ENCODE measurements at regions not wholly inside any gene's neighbourhood (a gene's known extent, or its start where the extent isn't known, plus 50 kb on each side); places are given as distances from the start of the nearest gene placed in this dataset.

GRCh38 chr10:10777279-10777678, 240.4 kb upstream of the CELF2 start:
- H3K9me3 ChIP-seq (replicated peaks in 1 of 2; ENCODE audit: control insufficient read depth in 2 of 2, insufficient read depth in 1 of 2, low read depth in 1 of 2, low read length in 2 of 2), result no peaks in the 10 kb centered on the region
- no peak overlapping the region for H4K8ac ChIP-seq (ENCODE audit: low read depth, low read length)
- no peak overlapping the region for H3K23ac ChIP-seq (ENCODE audit: low read depth, low read length, poor library complexity)
- no peaks in the 10 kb centered on the region for H3K36me3 ChIP-seq (replicated peaks in 1 of 2; ENCODE audit: control insufficient read depth in 2 of 2, insufficient read depth in 2 of 2, low read length in 2 of 2)
- no peak overlapping the region for H2AFZ ChIP-seq (ENCODE audit: low read length)
- no peak overlapping the region for H3K4ac ChIP-seq (ENCODE audit: low read length)
- no peak overlapping the region for H2BK15ac ChIP-seq (ENCODE audit: low read length)
- no peaks in the 10 kb centered on the region for H3K4me1 ChIP-seq (ENCODE audit: control insufficient read depth in 2 of 2, insufficient read depth in 1 of 2, low read depth in 1 of 2, low read length in 2 of 2)
- no peak overlapping the region for H3K4me3 ChIP-seq (ENCODE audit: low read length in 2 of 2)
- no peak overlapping the region for H2BK12ac ChIP-seq (ENCODE audit: low read length)
- no peak overlapping the region for H3K27ac ChIP-seq (replicated peaks; ENCODE audit: low read length)
- H3K27me3 ChIP-seq (ENCODE audit: control insufficient read depth in 3 of 3, insufficient read depth in 3 of 3, low read depth in 1 of 3, low read length in 3 of 3), result no peaks in the 10 kb centered on the region
- no CpG with 5 or more reads among the region's 5 CpGs for WGBS, 2 donors (ENCODE audit: extremely low coverage in 2 of 2, insufficient read length in 2 of 2, insufficient replicate concordance in 1 of 2)
- H3K79me1 ChIP-seq (ENCODE audit: low read depth, low read length), result no peaks in the 10 kb centered on the region
- DNase-seq (ENCODE audit: low spot score), result no peak
- H3K18ac ChIP-seq (ENCODE audit: low read length), result no peak overlapping the region
- H2AK5ac ChIP-seq (ENCODE audit: low read depth, low read length), result no peak overlapping the region
- no peak overlapping the region for H3K4me2 ChIP-seq (ENCODE audit: insufficient read depth, low read length, poor library complexity, severe bottlenecking)
- no peak overlapping the region for H2BK120ac ChIP-seq (ENCODE audit: low read depth, low read length)
- no peak overlapping the region for H3K9ac ChIP-seq (ENCODE audit: low read depth, low read length, poor library complexity)
- no peak overlapping the region for H4K91ac ChIP-seq (ENCODE audit: low read depth, low read length, poor library complexity)
- H2BK5ac ChIP-seq (ENCODE audit: low read length), result no peak overlapping the region
- H3K14ac ChIP-seq (ENCODE audit: low read length), result no peak overlapping the region

- WGBS, 2 donors (ENCODE audit: extremely low coverage in 2 of 2, insufficient read length in 2 of 2, insufficient replicate concordance in 1 of 2), result no CpG with 5 or more reads among the region's 5 CpGs
- Histone ChIP-seq H2BK15ac (ENCODE audit: low read length) (no peak overlapping the region), H2AK5ac (ENCODE audit: low read depth, low read length) (no peak overlapping the region), H3K27me3 (ENCODE audit: control insufficient read depth in 3 of 3, insufficient read depth in 3 of 3, low read depth in 1 of 3, low read length in 3 of 3) (no peaks in the 10 kb centered on the region), H3K4me1 (ENCODE audit: control insufficient read depth in 2 of 2, insufficient read depth in 1 of 2, low read depth in 1 of 2, low read length in 2 of 2) (no peaks in the 10 kb centered on the region), H3K9ac (ENCODE audit: low read depth, low read length, poor library complexity) (no peak overlapping the region), H3K79me1 (ENCODE audit: low read depth, low read length) (no peaks in the 10 kb centered on the region), H3K4ac (ENCODE audit: low read length) (no peak overlapping the region), H2AFZ (ENCODE audit: low read length) (no peak overlapping the region), H3K4me3 (ENCODE audit: low read length in 2 of 2) (no peak overlapping the region), H3K4me2 (ENCODE audit: insufficient read depth, low read length, poor library complexity, severe bottlenecking) (no peak overlapping the region), H2BK12ac (ENCODE audit: low read length) (no peak overlapping the region), H4K91ac (ENCODE audit: low read depth, low read length, poor library complexity) (no peak overlapping the region), H3K23ac (ENCODE audit: low read depth, low read length, poor library complexity) (no peak overlapping the region), H3K14ac (ENCODE audit: low read length) (no peak overlapping the region), H3K9me3 (replicated peaks in 1 of 2; ENCODE audit: control insufficient read depth in 2 of 2, insufficient read depth in 1 of 2, low read depth in 1 of 2, low read length in 2 of 2) (no peaks in the 10 kb centered on the region), H2BK120ac (ENCODE audit: low read depth, low read length) (no peak overlapping the region), H4K8ac (ENCODE audit: low read depth, low read length) (no peak overlapping the region), H2BK5ac (ENCODE audit: low read length) (no peak overlapping the region), H3K27ac (replicated peaks; ENCODE audit: low read length) (no peak overlapping the region), H3K36me3 (replicated peaks in 1 of 2; ENCODE audit: control insufficient read depth in 2 of 2, insufficient read depth in 2 of 2, low read length in 2 of 2) (no peaks in the 10 kb centered on the region), H3K18ac (ENCODE audit: low read length) (no peak overlapping the region)
- no peak for DNase-seq (ENCODE audit: low spot score)
These were observed 239.9 kb upstream of the CELF2 start for GRCh38 chr10:10777723-10778122.

- no CpG with 5 or more reads among the region's 2 CpGs for WGBS, 2 donors (ENCODE audit: extremely low coverage in 2 of 2, insufficient read length in 2 of 2, insufficient replicate concordance in 1 of 2)
- Histone ChIP-seq H3K23ac (ENCODE audit: low read depth, low read length, poor library complexity) (no peak overlapping the region), H2BK12ac (ENCODE audit: low read length) (no peak overlapping the region), H4K91ac (ENCODE audit: low read depth, low read length, poor library complexity) (no peak overlapping the region), H2BK120ac (ENCODE audit: low read depth, low read length) (no peak overlapping the region), H3K4me3 (ENCODE audit: low read length in 2 of 2) (no peak overlapping the region), H3K4me1 (ENCODE audit: control insufficient read depth in 2 of 2, insufficient read depth in 1 of 2, low read depth in 1 of 2, low read length in 2 of 2) (no peaks in the 10 kb centered on the region), H3K4me2 (ENCODE audit: insufficient read depth, low read length, poor library complexity, severe bottlenecking) (no peak overlapping the region), H4K8ac (ENCODE audit: low read depth, low read length) (no peak overlapping the region), H3K27me3 (ENCODE audit: control insufficient read depth in 3 of 3, insufficient read depth in 3 of 3, low read depth in 1 of 3, low read length in 3 of 3) (no peaks in the 10 kb centered on the region), H2AK5ac (ENCODE audit: low read depth, low read length) (no peak overlapping the region), H3K18ac (ENCODE audit: low read length) (no peak overlapping the region), H3K4ac (ENCODE audit: low read length) (no peak overlapping the region), H2BK15ac (ENCODE audit: low read length) (no peak overlapping the region), H3K9me3 (replicated peaks in 1 of 2; ENCODE audit: control insufficient read depth in 2 of 2, insufficient read depth in 1 of 2, low read depth in 1 of 2, low read length in 2 of 2) (peaks cover 0 to under 1% of the 10 kb centered on the region in 2 donors), H3K79me1 (ENCODE audit: low read depth, low read length) (no peaks in the 10 kb centered on the region), H2BK5ac (ENCODE audit: low read length) (no peak overlapping the region), H3K14ac (ENCODE audit: low read length) (no peak overlapping the region), H2AFZ (ENCODE audit: low read length) (no peak overlapping the region), H3K27ac (replicated peaks; ENCODE audit: low read length) (no peak overlapping the region), H3K36me3 (replicated peaks in 1 of 2; ENCODE audit: control insufficient read depth in 2 of 2, insufficient read depth in 2 of 2, low read length in 2 of 2) (no peaks in the 10 kb centered on the region), H3K9ac (ENCODE audit: low read depth, low read length, poor library complexity) (no peak overlapping the region)
- DNase-seq (ENCODE audit: low spot score), result no peak
These were observed 238.7 kb upstream of the CELF2 start for GRCh38 chr10:10778959-10779358.

- Histone ChIP-seq H3K4me2 (ENCODE audit: insufficient read depth, low read length, poor library complexity, severe bottlenecking) (no peak overlapping the region), H4K8ac (ENCODE audit: low read depth, low read length) (no peak overlapping the region), H3K27me3 (ENCODE audit: control insufficient read depth in 3 of 3, insufficient read depth in 3 of 3, low read depth in 1 of 3, low read length in 3 of 3) (no peaks in the 10 kb centered on the region), H4K91ac (ENCODE audit: low read depth, low read length, poor library complexity) (no peak overlapping the region), H3K14ac (ENCODE audit: low read length) (no peak overlapping the region), H3K4ac (ENCODE audit: low read length) (no peak overlapping the region), H3K27ac (replicated peaks; ENCODE audit: low read length) (no peak overlapping the region), H3K79me1 (ENCODE audit: low read depth, low read length) (no peaks in the 10 kb centered on the region), H3K4me3 (ENCODE audit: low read length in 2 of 2) (no peak overlapping the region), H3K4me1 (ENCODE audit: control insufficient read depth in 2 of 2, insufficient read depth in 1 of 2, low read depth in 1 of 2, low read length in 2 of 2) (no peaks in the 10 kb centered on the region), H3K23ac (ENCODE audit: low read depth, low read length, poor library complexity) (no peak overlapping the region), H2BK120ac (ENCODE audit: low read depth, low read length) (no peak overlapping the region), H3K9me3 (replicated peaks in 1 of 2; ENCODE audit: control insufficient read depth in 2 of 2, insufficient read depth in 1 of 2, low read depth in 1 of 2, low read length in 2 of 2) (peaks cover 0 to 5% of the 10 kb centered on the region in 2 donors), H2BK15ac (ENCODE audit: low read length) (no peak overlapping the region), H3K18ac (ENCODE audit: low read length) (no peak overlapping the region), H3K36me3 (replicated peaks in 1 of 2; ENCODE audit: control insufficient read depth in 2 of 2, insufficient read depth in 2 of 2, low read length in 2 of 2) (no peaks in the 10 kb centered on the region), H3K9ac (ENCODE audit: low read depth, low read length, poor library complexity) (no peak overlapping the region), H2AFZ (ENCODE audit: low read length) (no peak overlapping the region), H2AK5ac (ENCODE audit: low read depth, low read length) (no peak overlapping the region), H2BK5ac (ENCODE audit: low read length) (no peak overlapping the region), H2BK12ac (ENCODE audit: low read length) (no peak overlapping the region)
- no peak for DNase-seq (ENCODE audit: low spot score)
- WGBS, 2 donors (ENCODE audit: extremely low coverage in 2 of 2, insufficient read length in 2 of 2, insufficient replicate concordance in 1 of 2), result no CpG with 5 or more reads among the region's 3 CpGs
These were observed 238.2 kb upstream of the CELF2 start for GRCh38 chr10:10779511-10779910.

Measured in neuronal stem cell (in vitro differentiated cells).